KMS-11 (cell line): ENCODE measurements at regions not wholly inside any gene's neighbourhood (a gene's known extent, or its start where the extent isn't known, plus 50 kb on each side); places are given as distances from the start of the nearest gene placed in this dataset.

Source experiments
- H2AFZ ChIP-seq: fragments of 200-600 bp; sonication (generic); 2 replicates; pipeline ENCODE4 v1.6.1; 2016; ENCODE audit warnings: antibody characterized with exemption, mixed run types, low read depth
- H3K27ac ChIP-seq: fragments of 200-600 bp; sonication (generic); 2 replicates; pipeline ENCODE4 v1.6.1; 2016; ENCODE audit warnings: mild to moderate bottlenecking, mixed run types
- H3K27me3 ChIP-seq: fragments of 200-600 bp; sonication (generic); 2 replicates; pipeline ENCODE4 v1.6.1; 2017; ENCODE audit warnings: mild to moderate bottlenecking, low read depth, mixed run types, moderate library complexity; ENCODE audit not compliant: insufficient read depth
- H3K36me3 ChIP-seq: fragments of 200-600 bp; sonication (generic); 2 replicates; pipeline ENCODE4 v1.6.1; 2017; ENCODE audit warnings: mild to moderate bottlenecking, mixed run types; ENCODE audit not compliant: insufficient read depth
- H3K4me1 ChIP-seq: fragments of 200-600 bp; sonication (generic); 2 replicates; pipeline ENCODE4 v1.6.1; 2016; ENCODE audit warnings: mild to moderate bottlenecking, low read depth, mixed run types; ENCODE audit not compliant: poor library complexity, severe bottlenecking
- H3K4me2 ChIP-seq: fragments of 200-600 bp; sonication (generic); 2 replicates; pipeline ENCODE4 v1.7.0; 2016; ENCODE audit warnings: mild to moderate bottlenecking, mixed run types
- H3K4me3 ChIP-seq: fragments of 200-600 bp; sonication (generic); IDR thresholded peaks from 2 replicates; pipeline ENCODE4 v1.6.1; 2017; ENCODE audit warnings: low read depth, low read length, mixed read lengths; ENCODE audit not compliant: insufficient read depth
- H3K79me2 ChIP-seq: fragments of 200-600 bp; sonication (generic); 2 replicates; pipeline ENCODE4 v1.6.1; 2016; ENCODE audit warnings: low read depth, mixed run types; ENCODE audit not compliant: insufficient read depth
- H3K9ac ChIP-seq: fragments of 200-600 bp; sonication (generic); 2 replicates; pipeline ENCODE4 v1.6.1; 2016; ENCODE audit warnings: mild to moderate bottlenecking, mixed run types
- H4K20me1 ChIP-seq: fragments of 200-600 bp; sonication (generic); 2 replicates; pipeline ENCODE4 v1.6.1; 2016; ENCODE audit warnings: mild to moderate bottlenecking, mixed run types; ENCODE audit not compliant: insufficient read depth
- TF ChIP-seq, protein P1 (sequence below): fragments of 200-600 bp; sonication (generic); conservative IDR thresholded peaks from 2 replicates; pipeline ENCODE4 v1.6.1; 2017; ENCODE audit warnings: low read depth, mild to moderate bottlenecking, antibody characterized with exemption, low read length, moderate library complexity, mixed read lengths

DNA sequence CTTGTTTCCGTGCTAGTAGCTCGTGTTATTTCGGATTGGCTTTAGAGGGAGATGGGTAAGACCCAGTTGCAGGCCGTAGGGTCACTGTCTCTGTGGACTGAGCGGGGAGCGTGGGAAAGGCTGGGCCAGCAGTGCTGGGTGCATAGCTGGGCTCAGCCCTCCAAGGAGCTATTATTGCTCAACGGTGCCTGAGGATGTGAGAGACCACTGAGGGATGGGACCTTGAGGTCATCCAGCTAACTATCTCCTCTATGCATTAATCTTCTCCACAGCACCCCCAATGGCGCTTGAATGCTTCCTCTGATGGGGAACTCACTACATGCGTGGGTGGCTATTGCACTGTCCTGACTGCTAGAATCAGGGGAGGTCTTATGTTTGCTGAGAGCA lies 126.1 kb upstream of the FOXF1 start:
- TF ChIP-seq, protein P1, sequence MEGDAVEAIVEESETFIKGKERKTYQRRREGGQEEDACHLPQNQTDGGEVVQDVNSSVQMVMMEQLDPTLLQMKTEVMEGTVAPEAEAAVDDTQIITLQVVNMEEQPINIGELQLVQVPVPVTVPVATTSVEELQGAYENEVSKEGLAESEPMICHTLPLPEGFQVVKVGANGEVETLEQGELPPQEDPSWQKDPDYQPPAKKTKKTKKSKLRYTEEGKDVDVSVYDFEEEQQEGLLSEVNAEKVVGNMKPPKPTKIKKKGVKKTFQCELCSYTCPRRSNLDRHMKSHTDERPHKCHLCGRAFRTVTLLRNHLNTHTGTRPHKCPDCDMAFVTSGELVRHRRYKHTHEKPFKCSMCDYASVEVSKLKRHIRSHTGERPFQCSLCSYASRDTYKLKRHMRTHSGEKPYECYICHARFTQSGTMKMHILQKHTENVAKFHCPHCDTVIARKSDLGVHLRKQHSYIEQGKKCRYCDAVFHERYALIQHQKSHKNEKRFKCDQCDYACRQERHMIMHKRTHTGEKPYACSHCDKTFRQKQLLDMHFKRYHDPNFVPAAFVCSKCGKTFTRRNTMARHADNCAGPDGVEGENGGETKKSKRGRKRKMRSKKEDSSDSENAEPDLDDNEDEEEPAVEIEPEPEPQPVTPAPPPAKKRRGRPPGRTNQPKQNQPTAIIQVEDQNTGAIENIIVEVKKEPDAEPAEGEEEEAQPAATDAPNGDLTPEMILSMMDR, result no peak
- no peaks in the 10 kb centered on the region for H3K4me1 ChIP-seq
- no peak overlapping the region for H3K4me3 ChIP-seq
- H3K36me3 ChIP-seq, result no peaks in the 10 kb centered on the region
- no peak overlapping the region for H3K4me2 ChIP-seq
- H3K27me3 ChIP-seq, result peaks cover 42% of the 10 kb centered on the region
- H3K27ac ChIP-seq, result no peak overlapping the region
- no peak overlapping the region for H3K9ac ChIP-seq
- H3K79me2 ChIP-seq, result no peaks in the 10 kb centered on the region
- H4K20me1 ChIP-seq, result no peaks in the 10 kb centered on the region
- no peak overlapping the region for H2AFZ ChIP-seq

DNA sequence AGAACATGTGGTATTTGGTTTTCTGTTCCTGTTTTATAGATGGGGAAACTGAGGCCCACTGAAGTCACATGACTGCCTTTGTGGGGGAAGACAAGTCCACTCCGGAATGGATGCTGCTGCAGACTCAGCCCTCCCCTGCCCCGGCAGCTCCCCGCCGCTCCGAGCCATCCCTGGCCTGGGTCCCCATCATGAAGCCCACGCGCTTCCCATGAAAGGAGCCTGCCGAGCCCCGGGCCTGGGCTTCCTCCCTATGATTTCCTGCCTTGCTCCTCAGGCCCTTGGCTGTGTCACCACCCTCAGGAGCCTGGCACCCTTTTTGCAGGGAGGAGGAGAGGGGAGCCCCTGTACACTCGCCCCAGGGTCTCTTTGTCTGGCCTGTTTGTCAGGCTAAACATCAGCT lies 125.3 kb upstream of the FOXF1 start:
- H3K36me3 ChIP-seq, result no peaks in the 10 kb centered on the region
- TF ChIP-seq, protein P1, result no peak
- H3K4me2 ChIP-seq, result no peak overlapping the region
- H3K9ac ChIP-seq, result no peak overlapping the region
- no peak overlapping the region for H3K4me3 ChIP-seq
- no peaks in the 10 kb centered on the region for H3K79me2 ChIP-seq
- no peak overlapping the region for H3K27ac ChIP-seq
- no peaks in the 10 kb centered on the region for H4K20me1 ChIP-seq
- H2AFZ ChIP-seq, result no peak overlapping the region
- H3K4me1 ChIP-seq, result no peaks in the 10 kb centered on the region
- peaks cover 44% of the 10 kb centered on the region for H3K27me3 ChIP-seq

DNA sequence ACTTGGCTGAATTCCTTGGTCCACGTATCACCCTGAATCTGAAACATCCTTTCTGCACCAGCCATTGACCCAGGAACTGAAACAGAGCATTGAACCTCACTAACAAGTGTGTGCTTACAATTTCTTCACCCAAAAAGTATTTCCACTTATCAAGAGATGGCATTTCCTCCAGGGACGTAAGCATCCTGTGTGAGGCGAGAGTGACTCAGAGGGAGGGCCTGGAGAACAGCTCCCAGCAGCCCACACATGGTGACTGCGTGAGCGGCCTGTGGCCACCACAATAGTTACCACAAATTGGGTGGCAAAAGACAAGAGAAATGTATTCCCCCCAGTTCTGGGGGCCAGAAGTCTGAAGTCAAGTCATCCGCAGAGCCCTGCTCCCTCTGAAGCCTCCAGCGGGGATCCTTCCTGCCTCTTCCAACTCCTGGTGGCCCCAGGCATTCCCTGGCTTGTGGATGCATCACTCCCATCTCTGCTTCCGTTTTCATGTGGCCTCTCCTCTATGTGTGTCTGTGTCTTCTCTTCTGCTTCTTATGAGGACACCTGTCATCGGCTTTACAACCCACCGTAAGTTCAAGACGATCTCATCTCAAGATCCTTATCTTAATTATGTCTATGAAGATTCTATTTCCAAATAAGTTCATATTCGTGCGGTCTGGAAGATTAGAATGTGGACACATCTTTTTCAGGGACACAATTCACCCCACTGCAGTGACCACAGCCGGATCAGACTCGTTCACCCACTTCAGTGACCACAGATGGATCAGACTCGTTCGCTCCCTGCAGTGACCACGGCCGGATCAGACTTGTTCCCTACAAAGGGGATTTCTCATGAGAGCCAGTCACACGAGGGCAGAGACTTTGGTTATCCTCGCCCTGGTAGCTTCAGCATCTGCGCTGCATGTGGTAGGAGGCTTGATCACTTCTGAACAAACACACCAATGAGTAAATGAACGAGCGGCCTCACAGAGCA lies 122.6 kb upstream of the FOXF1 start:
- Histone ChIP-seq H3K9ac (no peak overlapping the region), H3K4me3 (no peak overlapping the region), H3K79me2 (no peaks in the 10 kb centered on the region), H4K20me1 (no peaks in the 10 kb centered on the region), H3K4me2 (no peak overlapping the region), H2AFZ (no peak overlapping the region), H3K27me3 (peaks cover 35% of the 10 kb centered on the region), H3K36me3 (no peaks in the 10 kb centered on the region), H3K4me1 (no peaks in the 10 kb centered on the region), H3K27ac (no peak overlapping the region)
- TF ChIP-seq, protein P1, result no peak

DNA sequence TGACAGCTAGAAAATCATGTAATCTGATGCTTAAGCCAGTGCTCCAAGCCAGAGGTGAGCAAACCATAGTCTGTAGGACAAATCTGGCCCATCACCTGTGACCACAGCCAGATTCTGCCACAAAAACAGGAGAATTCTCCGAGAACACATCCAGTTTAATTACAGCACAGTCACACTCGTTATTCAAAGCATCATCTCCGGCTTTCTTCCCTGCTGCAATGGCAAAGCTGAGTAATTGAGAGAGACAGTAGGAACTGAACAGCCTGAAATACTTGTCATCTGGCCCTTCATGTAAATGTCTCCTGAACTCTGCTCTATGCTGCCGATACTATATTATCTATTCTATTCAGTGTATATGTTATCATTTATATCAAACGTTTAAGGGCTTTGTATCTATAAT lies 121.4 kb upstream of the FOXF1 start:
- Histone ChIP-seq H2AFZ (no peak overlapping the region), H3K79me2 (no peaks in the 10 kb centered on the region), H3K4me3 (no peak overlapping the region), H3K4me1 (no peaks in the 10 kb centered on the region), H3K4me2 (no peak overlapping the region), H3K9ac (no peak overlapping the region), H3K27me3 (peaks cover 29% of the 10 kb centered on the region), H3K27ac (no peak overlapping the region), H4K20me1 (no peaks in the 10 kb centered on the region), H3K36me3 (no peaks in the 10 kb centered on the region)
- TF ChIP-seq, protein P1, result no peak
